GM18502 (cell line): ENCODE measurements at regions not wholly inside any gene's neighbourhood (a gene's known extent, or its start where the extent isn't known, plus 50 kb on each side); places are given as distances from the start of the nearest gene placed in this dataset.
"Not testable (repeated sequence)": the region's sequence is repeated elsewhere in the genome, so short reads cannot be mapped to it uniquely, and the experiment has no call there.

Experiments used
- ATAC-seq: cut with Tn5 transposase; IDR thresholded peaks from one replicate; pipeline ENCODE4 v1.9.1; 2021; ENCODE audit warnings: mild to moderate bottlenecking; ENCODE audit not compliant: unreplicated experiment, poor library complexity

- ATAC-seq = no peak
Measured at GRCh38 chr18:78818495-78818894, 161.1 kb upstream of the SALL3 start.

GRCh38 chr18:78818961-78819360 is 160.7 kb upstream of the SALL3 start:
- no peak for ATAC-seq

GRCh38 chr18:78820161-78820834 is 159.3 kb upstream of the SALL3 start:
- no peak for ATAC-seq

- no peak for ATAC-seq
Measured at GRCh38 chr18:78821396-78821795, 158.2 kb upstream of the SALL3 start.

GRCh38 chr18:78822171-78822948 is 157.3 kb upstream of the SALL3 start:
- ATAC-seq = no peak

GRCh38 chr18:78822949-78823285 is 156.7 kb upstream of the SALL3 start:
- ATAC-seq = no peak

- no peak for ATAC-seq
Measured at GRCh38 chr18:78825168-78825567, 154.4 kb upstream of the SALL3 start.

- no peak for ATAC-seq
Measured at GRCh38 chr18:78826631-78827030, 153.0 kb upstream of the SALL3 start.

- no peak for ATAC-seq
Measured at GRCh38 chr18:78827141-78827540, 152.5 kb upstream of the SALL3 start.

GRCh38 chr18:78828131-78828530 is 151.5 kb upstream of the SALL3 start:
- no peak for ATAC-seq

GRCh38 chr18:78829026-78829425 is 150.6 kb upstream of the SALL3 start:
- not testable (repeated sequence) for ATAC-seq

- ATAC-seq = no peak
Measured at GRCh38 chr18:78830161-78830560, 149.5 kb upstream of the SALL3 start.

- ATAC-seq = no peak
Measured at GRCh38 chr18:78830826-78831225, 148.8 kb upstream of the SALL3 start.

GRCh38 chr18:78831603-78832002 is 148.0 kb upstream of the SALL3 start:
- no peak for ATAC-seq

GRCh38 chr18:78833833-78834232 is 145.8 kb upstream of the SALL3 start:
- ATAC-seq = no peak

- no peak for ATAC-seq
Measured at GRCh38 chr18:78836838-78837237, 142.8 kb upstream of the SALL3 start.

GRCh38 chr18:78837754-78838153 is 141.9 kb upstream of the SALL3 start:
- no peak for ATAC-seq

- no peak for ATAC-seq
Measured at GRCh38 chr18:78838183-78838582, 141.4 kb upstream of the SALL3 start.

GRCh38 chr18:78849046-78849445 is 130.6 kb upstream of the SALL3 start:
- no peak for ATAC-seq

GRCh38 chr18:78849458-78849857 is 130.2 kb upstream of the SALL3 start:
- no peak for ATAC-seq

- ATAC-seq = no peak
Measured at GRCh38 chr18:78853341-78853740, 126.3 kb upstream of the SALL3 start.

- no peak for ATAC-seq
Measured at GRCh38 chr18:78855188-78855587, 124.4 kb upstream of the SALL3 start.
